H1 (cell line): ENCODE measurements at regions not wholly inside any gene's neighbourhood (a gene's known extent, or its start where the extent isn't known, plus 50 kb on each side); places are given as distances from the start of the nearest gene placed in this dataset.

ENCODE experiments used
- CTCF ChIA-PET: fragments of 300-600 bp; sonication (Branson Sonifier 250); formaldehyde crosslinking; loops from one replicate; lab custom pipeline; 2021; ENCODE audit not compliant: partially characterized antibody; lab: Charles Lee
- POLR2A ChIA-PET: fragments of 300-600 bp; sonication (Branson Sonifier 250); formaldehyde crosslinking; loops from one replicate; lab custom pipeline; 2021; ENCODE audit warnings: inconsistent platforms; ENCODE audit not compliant: partially characterized antibody; lab: Charles Lee
- DNase-seq, 2 experiments: peaks; one replicate each; pipeline versions ENCODE4 v3.0.0 to v3.0.0-alpha.2; 2010 to 2022; ENCODE audit warnings: low spot score in 2 of 2, low read depth in 1 of 2, mixed read lengths in 1 of 2
- FAIRE-seq: peaks from 2 replicates; lab custom pipeline; 2011; peaks lifted over from hg19 to GRCh38; lab: Jason Lieb, UNC
- H2AFZ ChIP-seq: 2 replicates; pipeline ENCODE4 v1.8.1; 2012; ENCODE audit warnings: low read length, inconsistent platforms
- H2AK5ac ChIP-seq: 2 replicates; pipeline ENCODE4 v1.6.1; 2013; ENCODE audit warnings: low read depth, low read length
- H2BK120ac ChIP-seq: replicated peaks from 2 replicates; pipeline ENCODE3; 2013; ENCODE audit warnings: low read depth, low read length, inconsistent platforms
- H2BK12ac ChIP-seq: 2 replicates; pipeline ENCODE4 v1.6.1; 2013; ENCODE audit warnings: low read depth, low read length
- H2BK15ac ChIP-seq: 2 replicates; pipeline ENCODE4 v1.6.1; 2013; ENCODE audit warnings: low read length
- H2BK20ac ChIP-seq: 2 replicates; pipeline ENCODE4 v1.6.1; 2013; ENCODE audit warnings: low read length
- H2BK5ac ChIP-seq: 2 replicates; pipeline ENCODE4 v1.6.1; 2013; ENCODE audit warnings: low read depth, low read length
- H3K14ac ChIP-seq: 2 replicates; pipeline ENCODE4 v1.6.1; 2013; ENCODE audit warnings: inconsistent platforms; ENCODE audit not compliant: insufficient read length
- H3K18ac ChIP-seq: 2 replicates; pipeline ENCODE4 v1.6.1; 2013; ENCODE audit warnings: low read length; ENCODE audit errors: extremely low read depth
- H3K23ac ChIP-seq: 2 replicates; pipeline ENCODE4 v1.6.1; 2013; ENCODE audit warnings: inconsistent platforms; ENCODE audit not compliant: insufficient read length
- H3K23me2 ChIP-seq: 2 replicates; pipeline ENCODE4 v1.6.1; 2013; ENCODE audit warnings: low read depth, low read length
- H3K27ac ChIP-seq: 2 replicates; pipeline ENCODE4 v1.6.1; 2011; ENCODE audit warnings: low read depth, low read length, inconsistent platforms
- H3K27me3 ChIP-seq, 4 experiments: replicated peaks in 1 of 4; 1 replicate in 1 of 4; 2 replicates in 3 of 4; pipeline versions ENCODE4 v1.6.1 to v1.8.1; 2011 to 2013; ENCODE audit warnings: low read length in 3 of 4, mild to moderate bottlenecking in 3 of 4, inconsistent platforms in 2 of 4, mixed read lengths in 2 of 4, moderate library complexity in 1 of 4; ENCODE audit not compliant: control insufficient read depth in 3 of 4, insufficient read depth in 3 of 4; ENCODE audit errors: extremely low read depth in 1 of 4
- H3K36me3 ChIP-seq, 4 experiments: 2 replicates each; pipeline versions ENCODE4 v1.6.1 to v1.8.1; 2011 to 2013; ENCODE audit warnings: mild to moderate bottlenecking in 4 of 4, low read length in 3 of 4, moderate library complexity in 2 of 4, control low read depth in 1 of 4, inconsistent platforms in 1 of 4; ENCODE audit not compliant: insufficient read depth in 4 of 4, control insufficient read depth in 2 of 4
- H3K4ac ChIP-seq: replicated peaks from 2 replicates; pipeline ENCODE3; 2013; ENCODE audit warnings: low read length, low read depth, mixed read lengths, inconsistent platforms; ENCODE audit not compliant: insufficient read length
- H3K4me1 ChIP-seq, 4 experiments: replicated peaks in 1 of 4; 1 replicate in 1 of 4; 2 replicates in 3 of 4; pipeline versions ENCODE4 v1.6.1 to v1.8.1; 2011 to 2013; ENCODE audit warnings: low read length in 3 of 4, inconsistent platforms in 2 of 4, mixed read lengths in 1 of 4; ENCODE audit not compliant: insufficient read depth in 4 of 4, control insufficient read depth in 3 of 4
- H3K4me2 ChIP-seq, 2 experiments: 2 replicates each; pipeline versions ENCODE4 v1.6.1 to v1.8.1; 2011 to 2013; ENCODE audit warnings: low read depth in 2 of 2, low read length in 2 of 2, control low read depth in 1 of 2, inconsistent platforms in 1 of 2, mild to moderate bottlenecking in 1 of 2; ENCODE audit not compliant: insufficient read depth in 1 of 2
- H3K4me3 ChIP-seq, 4 experiments: fragments of 200-600, 300-600 bp in 1 of 4; sonication (generic), shearing (Covaris generic), sonication (Bioruptor Twin) in 1 of 4; 2 replicates each; pipeline versions ENCODE4 v1.5.1 to v1.8.1; 2011 to 2016; ENCODE audit warnings: low read length in 4 of 4, low read depth in 3 of 4, control low read depth in 2 of 4, inconsistent platforms in 2 of 4, mild to moderate bottlenecking in 2 of 4, mixed read lengths in 1 of 4, moderate library complexity in 1 of 4; ENCODE audit not compliant: insufficient read depth in 2 of 4; ENCODE audit errors: extremely low read depth in 1 of 4
- H3K56ac ChIP-seq: replicated peaks from 2 replicates; pipeline ENCODE3; 2013; ENCODE audit warnings: low read depth, mild to moderate bottlenecking, mixed read lengths, low read length, inconsistent platforms; ENCODE audit not compliant: insufficient read length
- H3K79me1 ChIP-seq: 2 replicates; pipeline ENCODE4 v1.6.1; 2013; ENCODE audit warnings: low read depth, low read length, control low read depth
- H3K79me2 ChIP-seq, 2 experiments: 2 replicates each; pipeline versions ENCODE4 v1.6.1 to v1.8.1; 2012 to 2013; ENCODE audit warnings: low read length in 2 of 2, mild to moderate bottlenecking in 2 of 2, inconsistent platforms in 1 of 2; ENCODE audit not compliant: insufficient read depth in 2 of 2, control insufficient read depth in 1 of 2
- H3K9ac ChIP-seq, 4 experiments: replicated peaks in 1 of 4; 1 replicate in 1 of 4; 2 replicates in 3 of 4; pipeline versions ENCODE4 v1.6.1 to v1.8.1; 2011 to 2013; ENCODE audit warnings: low read depth in 3 of 4, low read length in 3 of 4, control low read depth in 2 of 4, mild to moderate bottlenecking in 2 of 4, moderate library complexity in 2 of 4, inconsistent platforms in 1 of 4; ENCODE audit errors: extremely low read depth in 1 of 4
- H3K9me3 ChIP-seq, 2 experiments: 2 replicates each; pipeline versions ENCODE4 v1.6.1 to v1.8.1; 2012 to 2013; ENCODE audit warnings: mild to moderate bottlenecking in 2 of 2, moderate library complexity in 2 of 2, control low read depth in 1 of 2, inconsistent platforms in 1 of 2, low read depth in 1 of 2, low read length in 1 of 2, mixed read lengths in 1 of 2; ENCODE audit not compliant: insufficient read depth in 2 of 2
- H4K20me1 ChIP-seq, 2 experiments: replicated peaks in 1 of 2; 2 replicates each; pipeline versions ENCODE3 to v1.8.1; 2011 to 2013; ENCODE audit warnings: inconsistent platforms in 2 of 2, low read length in 2 of 2, mild to moderate bottlenecking in 1 of 2; ENCODE audit not compliant: insufficient read depth in 2 of 2, control insufficient read depth in 1 of 2
- H4K5ac ChIP-seq: 2 replicates; pipeline ENCODE4 v1.6.1; 2013; ENCODE audit warnings: low read length, low read depth, mixed read lengths, inconsistent platforms; ENCODE audit not compliant: insufficient read length
- H4K8ac ChIP-seq: 2 replicates; pipeline ENCODE4 v1.8.0; 2013; ENCODE audit warnings: mild to moderate bottlenecking, moderate library complexity, low read length, inconsistent platforms; ENCODE audit not compliant: insufficient read depth; ENCODE audit errors: extremely low read depth
- H4K91ac ChIP-seq: replicated peaks from 2 replicates; pipeline ENCODE3; 2013; ENCODE audit warnings: low read length, mixed read lengths, inconsistent platforms; ENCODE audit not compliant: insufficient read length
- BCL11A ChIP-seq, 2 experiments: IDR thresholded peaks; one replicate each; pipeline ENCODE4 v1.6.1; 2011; ENCODE audit warnings: low read depth in 2 of 2, low read length in 2 of 2, mild to moderate bottlenecking in 2 of 2
- CREB1 ChIP-seq: IDR thresholded peaks from 2 replicates; pipeline ENCODE4 v1.6.1; 2012; ENCODE audit warnings: inconsistent platforms
- JUN ChIP-seq: IDR thresholded peaks from 2 replicates; pipeline ENCODE4 v1.6.1; 2011; ENCODE audit warnings: low read depth, mild to moderate bottlenecking, improper control_type of control experiment, low read length
- KDM1A ChIP-seq: fragments of 200-600, 300-600 bp; sonication (generic); IDR thresholded peaks from 2 replicates; pipeline ENCODE4 v1.7.1; 2016; ENCODE audit warnings: mild to moderate bottlenecking, low read length, borderline replicate concordance
- MAFK ChIP-seq: IDR thresholded peaks from 2 replicates; pipeline ENCODE4 v1.6.1; 2012; ENCODE audit warnings: low read depth, mild to moderate bottlenecking, improper control_type of control experiment, low read length
- NRF1 ChIP-seq: IDR thresholded peaks from 2 replicates; pipeline ENCODE4 v1.6.1; 2011; ENCODE audit warnings: mild to moderate bottlenecking, low read depth, low read length, improper control_type of control experiment
- POLR2A ChIP-seq, 2 experiments: IDR thresholded peaks; 1 replicate in 1 of 2; 2 replicates in 1 of 2; pipeline ENCODE4 v1.6.1; 2011; ENCODE audit warnings: low read depth in 2 of 2, low read length in 2 of 2, mild to moderate bottlenecking in 2 of 2; ENCODE audit errors: control extremely low read depth in 1 of 2
- RAD21 ChIP-seq, 2 experiments: IDR thresholded peaks in 1 of 2; conservative IDR thresholded peaks in 1 of 2; 2 replicates each; pipeline ENCODE4 v1.6.1; 2011; ENCODE audit warnings: low read depth in 2 of 2, low read length in 2 of 2, improper control_type of control experiment in 1 of 2, inconsistent platforms in 1 of 2, mild to moderate bottlenecking in 1 of 2, moderate library complexity in 1 of 2
- RBBP5 ChIP-seq: IDR thresholded peaks from 2 replicates; pipeline ENCODE4 v1.7.1; 2012; ENCODE audit warnings: low read depth, mild to moderate bottlenecking, inconsistent platforms, low read length, moderate library complexity, borderline replicate concordance
- RFX5 ChIP-seq: IDR thresholded peaks from 2 replicates; pipeline ENCODE4 v1.6.1; 2011; ENCODE audit warnings: low read depth, low read length, improper control_type of control experiment, borderline replicate concordance
- SIX5 ChIP-seq: IDR thresholded peaks from 2 replicates; pipeline ENCODE4 v1.6.1; 2011; ENCODE audit warnings: mild to moderate bottlenecking, low read depth, low read length
- SP4 ChIP-seq: IDR thresholded peaks from 2 replicates; pipeline ENCODE4 v1.6.1; 2012; ENCODE audit warnings: low read length, inconsistent platforms
- SRF ChIP-seq: IDR thresholded peaks from 2 replicates; pipeline ENCODE4 v1.6.1; 2011; ENCODE audit warnings: mild to moderate bottlenecking, low read depth, low read length, moderate library complexity
- SUZ12 ChIP-seq: fragments of 200-600 bp; sonication (generic); IDR thresholded peaks from 2 replicates; pipeline ENCODE4 v1.6.1; 2012; ENCODE audit warnings: mild to moderate bottlenecking, inconsistent platforms, low read length, moderate library complexity, mixed read lengths
- YY1 ChIP-seq: IDR thresholded peaks from 2 replicates; pipeline ENCODE4 v1.6.1; 2011; ENCODE audit warnings: low read depth, mild to moderate bottlenecking, low read length
- WGBS, 2 experiments: shearing (Covaris generic) in 1 of 2; methylation state at CpG; one replicate each; pipeline versions ENCODE4 v1.1.6 to v1.1.7; 2013 to 2015; ENCODE audit warnings: low lambda C conversion rate in 2 of 2, mixed read lengths in 2 of 2, inconsistent platforms in 1 of 2, low coverage in 1 of 2, missing lambda C conversion rate in 1 of 2; ENCODE audit not compliant: insufficient replicate concordance in 2 of 2, insufficient coverage in 1 of 2, insufficient read length in 1 of 2; ENCODE audit errors: extremely low coverage in 1 of 2, missing lambda C conversion rate in 1 of 2; 5-methylcytosine and 5-hydroxymethylcytosine counted together

GRCh38 chr4:23070848-23071570, 378.3 kb downstream of the GBA3 start:
- CTCF ChIA-PET: no interaction called here
- Histone ChIP-seq H2BK5ac (no peak overlapping the region), H3K23me2 (no peaks in the 10 kb centered on the region), H2BK120ac (no peak overlapping the region), H3K4me3 (no peak overlapping the region), H3K4me2 (no peak overlapping the region), H3K23ac (no peak overlapping the region), H3K79me1 (no peaks in the 10 kb centered on the region), H3K79me2 (no peaks in the 10 kb centered on the region), H2BK20ac (no peak overlapping the region), H3K9ac (no peak overlapping the region), H2AK5ac (no peak overlapping the region), H4K20me1 (no peaks in the 10 kb centered on the region), H3K56ac (no peak overlapping the region), H2AFZ (no peak overlapping the region), H4K5ac (no peak overlapping the region), H3K9me3 (no peaks in the 10 kb centered on the region), H4K91ac (no peak overlapping the region), H3K18ac (no peak overlapping the region), H2BK12ac (no peak overlapping the region), H3K4me1 (no peaks in the 10 kb centered on the region), H3K27ac (no peak overlapping the region), H3K14ac (no peak overlapping the region), H2BK15ac (no peak overlapping the region), H3K36me3 (no peaks in the 10 kb centered on the region), H3K4ac (no peak overlapping the region), H3K27me3 (no peaks in the 10 kb centered on the region), H4K8ac (no peak overlapping the region)
- FAIRE-seq (no peak), DNase-seq (no peak)
- POLR2A ChIA-PET: no interaction called here
- WGBS, 2 experiments: 97% methylated on average over 2 of the region's 2 CpGs; no CpG with 5 or more reads in 1 of the 2 experiments
- TF ChIP-seq RAD21 (IDR thresholded peaks at IDR 0.05 in 1 of 2, conservative IDR thresholded peaks at IDR 0.05 in 1 of 2; ENCODE audit: low read depth in 2 of 2, low read length in 2 of 2): no peak
- no peak for TF ChIP-seq BCL11A (IDR thresholded peaks at IDR 0.05; ENCODE audit: low read depth in 2 of 2, low read length in 2 of 2)
- no peak for TF ChIP-seq JUN
- TF ChIP-seq YY1: no peak
- no peak for TF ChIP-seq NRF1
- no peak for TF ChIP-seq MAFK
- no peak for TF ChIP-seq POLR2A (IDR thresholded peaks at IDR 0.05; ENCODE audit: control extremely low read depth in 1 of 2, low read depth in 2 of 2, low read length in 2 of 2)
- TF ChIP-seq RBBP5: no peak
- TF ChIP-seq SIX5: no peak
- no peak for TF ChIP-seq CREB1
- no peak for TF ChIP-seq SUZ12
- no peak for TF ChIP-seq KDM1A
- no peak for TF ChIP-seq SP4
- TF ChIP-seq RFX5: no peak
- TF ChIP-seq SRF: no peak
